HCT116 (cell line): ENCODE measurements at regions not wholly inside any gene's neighbourhood (a gene's known extent, or its start where the extent isn't known, plus 50 kb on each side); places are given as distances from the start of the nearest gene placed in this dataset.

ENCODE experiments used
- ATAC-seq: fragments of 200-7000 bp; cut with Tn5 transposase; 2 replicates; pipeline ENCODE4 v1.9.1; 2020; ENCODE audit warnings: mild to moderate bottlenecking, moderate library complexity
- BruUV-seq: library from RNA; stranded (reverse); fragments of 400-500 nt; replicated peaks from 2 replicates; lab custom pipeline; 2021; lab: Mats Ljungman, UMichigan
- CTCF ChIA-PET: fragments of 300-600 bp; sonication (Branson Sonifier 250); formaldehyde crosslinking; loops from one replicate; lab custom pipeline; 2021; ENCODE audit warnings: antibody characterized with exemption; lab: Charles Lee
- POLR2A ChIA-PET: fragments of 300-600, 350-600 bp; sonication (Branson Sonifier 250); formaldehyde crosslinking; loops from one replicate; lab custom pipeline; 2021; ENCODE audit warnings: antibody characterized with exemption; lab: Charles Lee
- RAD21 ChIA-PET, 2 experiments: fragments of 300-600 bp; sonication (Branson Sonifier 250); formaldehyde crosslinking; loops; one replicate each; lab custom pipeline; 2023; ENCODE audit warnings: low total read pairs in 2 of 2; ENCODE audit not compliant: uncharacterized antibody in 2 of 2, unreplicated experiment in 2 of 2, low non-redundant PET in 1 of 2; lab: Charles Lee
- DNase-seq: peaks from one replicate; pipeline ENCODE4 v3.0.0-alpha.2; 2010; ENCODE audit warnings: low read depth, low spot score
- H2AFZ ChIP-seq: fragments of 200-600 bp; shearing (Covaris generic), sonication (generic); 2 replicates; pipeline ENCODE4 v1.6.1; 2017; ENCODE audit warnings: low read depth, mixed run types, mixed read lengths, antibody characterized with exemption, low read length; ENCODE audit not compliant: poor library complexity, severe bottlenecking
- H3K27ac ChIP-seq: 2 replicates; pipeline ENCODE4 v1.5.1; 2012; ENCODE audit warnings: low read depth, low read length
- H3K27me3 ChIP-seq: fragments of 200-600 bp; sonication (generic); 2 replicates; pipeline ENCODE4 v1.6.1; 2016; ENCODE audit warnings: mixed run types, low read length, mixed read lengths; ENCODE audit not compliant: insufficient read depth
- H3K36me3 ChIP-seq, 2 experiments: fragments of 200-500 bp in 1 of 2; fragments of 200-600 bp in 1 of 2; sonication (Bioruptor generic) in 1 of 2; sonication (generic) in 1 of 2; 2 replicates each; pipeline versions ENCODE4 v1.5.1 to v1.6.1; 2014 to 2016; ENCODE audit warnings: low read length in 2 of 2, inconsistent platforms in 1 of 2, mixed read lengths in 1 of 2, mixed run types in 1 of 2; ENCODE audit not compliant: insufficient read depth in 2 of 2, control insufficient read depth in 1 of 2
- H3K4me1 ChIP-seq, 2 experiments: fragments of 200-600 bp in 1 of 2; sonication (generic) in 1 of 2; 2 replicates each; pipeline versions ENCODE4 v1.5.1 to v1.6.1; 2012 to 2017; ENCODE audit warnings: low read length in 2 of 2, inconsistent platforms in 1 of 2, mild to moderate bottlenecking in 1 of 2, mixed read lengths in 1 of 2, mixed run types in 1 of 2, moderate library complexity in 1 of 2; ENCODE audit not compliant: insufficient read depth in 2 of 2, control insufficient read depth in 1 of 2
- H3K4me2 ChIP-seq: fragments of 200-600 bp; sonication (generic); 2 replicates; pipeline ENCODE4 v1.6.1; 2017; ENCODE audit warnings: mixed run types, low read length, mixed read lengths
- H3K4me3 ChIP-seq, 2 experiments: fragments of 200-600 bp in 1 of 2; sonication (generic) in 1 of 2; replicated peaks in 1 of 2; 2 replicates each; pipeline ENCODE4 v1.5.1; 2011 to 2016; ENCODE audit warnings: low read length in 2 of 2, control low read depth in 1 of 2, low read depth in 1 of 2, mild to moderate bottlenecking in 1 of 2, mixed read lengths in 1 of 2, mixed run types in 1 of 2
- H3K79me2 ChIP-seq: fragments of 200-600 bp; sonication (generic); 2 replicates; pipeline ENCODE4 v1.6.1; 2017; ENCODE audit warnings: mild to moderate bottlenecking, mixed run types, low read length, moderate library complexity, mixed read lengths; ENCODE audit not compliant: insufficient read depth
- H3K9ac ChIP-seq: fragments of 200-600 bp; sonication (generic); 2 replicates; pipeline ENCODE4 v1.6.1; 2016; ENCODE audit warnings: low read length, mixed read lengths
- H3K9me2 ChIP-seq: fragments of 200-600 bp; sonication (generic), shearing (Covaris generic); 2 replicates; pipeline ENCODE4 v1.6.1; 2017; ENCODE audit warnings: mixed run types, mild to moderate bottlenecking, moderate library complexity; ENCODE audit not compliant: insufficient read depth
- H3K9me3 ChIP-seq, 2 experiments: fragments of 200-500 bp in 1 of 2; fragments of 200-600 bp in 1 of 2; sonication (Bioruptor generic) in 1 of 2; sonication (generic) in 1 of 2; 2 replicates each; pipeline ENCODE4 v1.6.1; 2014 to 2017; ENCODE audit warnings: low read length in 2 of 2, mixed read lengths in 2 of 2, inconsistent platforms in 1 of 2, low read depth in 1 of 2, mild to moderate bottlenecking in 1 of 2, mixed run types in 1 of 2, moderate library complexity in 1 of 2; ENCODE audit not compliant: control insufficient read depth in 1 of 2, insufficient read depth in 1 of 2
- H4K20me1 ChIP-seq: fragments of 200-600 bp; sonication (generic), shearing (Covaris generic); 2 replicates; pipeline ENCODE4 v1.6.1; 2017; ENCODE audit warnings: mixed run types, mild to moderate bottlenecking, moderate library complexity; ENCODE audit not compliant: insufficient read depth
- ATF3 ChIP-seq: IDR thresholded peaks from 2 replicates; pipeline ENCODE4 v1.6.1; 2012
- EGR1 ChIP-seq: IDR thresholded peaks from 2 replicates; pipeline ENCODE4 v1.6.1; 2012; ENCODE audit warnings: low read depth
- EZH2 ChIP-seq: fragments of 200-600 bp; sonication (generic); IDR thresholded peaks from 2 replicates; pipeline ENCODE4 v1.6.1; 2017; ENCODE audit warnings: antibody characterized with exemption, mixed run types
- EZH2phosphoT487 ChIP-seq: fragments of 200-600 bp; IDR thresholded peaks from 2 replicates; pipeline ENCODE4 v1.6.1; 2018; ENCODE audit warnings: antibody characterized with exemption, borderline replicate concordance
- FOSL1 ChIP-seq: IDR thresholded peaks from 2 replicates; pipeline ENCODE4 v1.6.1; 2012; ENCODE audit warnings: low read depth
- POLR2A ChIP-seq: IDR thresholded peaks from 2 replicates; pipeline ENCODE4 v1.7.0; 2011; ENCODE audit warnings: borderline replicate concordance; ENCODE audit not compliant: insufficient read depth, insufficient read length; ENCODE audit errors: extremely low read depth
- YY1 ChIP-seq: IDR thresholded peaks from 2 replicates; pipeline ENCODE4 v1.6.1; 2011; ENCODE audit warnings: low read length, low read depth, moderate library complexity, mild to moderate bottlenecking; ENCODE audit not compliant: insufficient replicate concordance; ENCODE audit errors: extremely low read depth
- ZFX ChIP-seq: fragments of 450-650 bp; IDR thresholded peaks from 2 replicates; pipeline ENCODE4 v1.6.1; 2017
- ZNF274 ChIP-seq: fragments of 200-500 bp; sonication (Bioruptor generic); IDR thresholded peaks from 2 replicates; pipeline ENCODE4 v1.6.1; 2014; ENCODE audit warnings: mild to moderate bottlenecking, low read depth, low read length, inconsistent platforms
- intact Hi-C: fragments of 100-400 bp; cut with micrococcal nuclease; formaldehyde crosslinking; loops from 2 replicates; pipeline ENCODE4 v1.10.0; 2022

DNA sequence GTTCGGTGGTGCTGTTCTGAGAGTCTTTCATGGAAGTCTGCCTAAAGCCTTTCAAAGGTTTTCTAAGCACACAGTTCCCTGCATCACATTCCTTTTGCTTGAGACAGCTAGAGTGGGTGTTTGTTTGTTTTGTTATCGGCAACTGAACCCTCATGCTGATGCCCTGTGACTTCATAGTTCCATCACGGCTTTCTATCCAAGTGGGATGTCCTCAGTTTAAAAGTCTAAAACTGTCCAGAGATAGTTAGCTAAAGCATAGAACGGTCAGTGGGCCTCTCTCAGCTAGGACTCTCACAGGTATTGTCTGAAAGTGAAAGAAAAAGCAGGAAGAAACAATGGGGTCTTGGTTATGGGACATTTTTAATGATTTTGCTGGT lies 337.3 kb downstream of the OSR1 start:
- H3K27ac ChIP-seq: no peak overlapping the region
- TF ChIP-seq ZNF274 (no peak), EGR1 (peak; percentile 66), YY1 (no peak), EZH2phosphoT487 (no peak), FOSL1 (no peak)
- H3K4me3 ChIP-seq: no peak overlapping the region
- ATAC-seq (peak; percentile 27; the same call in 1 of the 2 replicates), DNase-seq (peak; percentile 7)
- H4K20me1 ChIP-seq: no peaks in the 10 kb centered on the region
- RAD21 ChIA-PET: no interaction called here
- POLR2A ChIA-PET: no interaction called here
- peak overlapping the region; percentile 33; the same call in 1 of the 2 replicates for H3K4me2 ChIP-seq
- H2AFZ ChIP-seq: no peak overlapping the region
- no peaks in the 10 kb centered on the region for H3K79me2 ChIP-seq
- peaks cover 3 to 9% of the 10 kb centered on the region in 2 experiments; a peak in 2 of 4 replicates for H3K4me1 ChIP-seq
- H3K36me3 ChIP-seq: no peaks in the 10 kb centered on the region
- CTCF ChIA-PET: no interaction called here
- no peaks in the 10 kb centered on the region for H3K9me2 ChIP-seq
- no peaks in the 10 kb centered on the region for H3K9me3 ChIP-seq
- BruUV-seq: no TSS peak
- no peak overlapping the region for H3K9ac ChIP-seq
- H3K27me3 ChIP-seq: no peaks in the 10 kb centered on the region
- intact Hi-C loops: no loop called here

DNA sequence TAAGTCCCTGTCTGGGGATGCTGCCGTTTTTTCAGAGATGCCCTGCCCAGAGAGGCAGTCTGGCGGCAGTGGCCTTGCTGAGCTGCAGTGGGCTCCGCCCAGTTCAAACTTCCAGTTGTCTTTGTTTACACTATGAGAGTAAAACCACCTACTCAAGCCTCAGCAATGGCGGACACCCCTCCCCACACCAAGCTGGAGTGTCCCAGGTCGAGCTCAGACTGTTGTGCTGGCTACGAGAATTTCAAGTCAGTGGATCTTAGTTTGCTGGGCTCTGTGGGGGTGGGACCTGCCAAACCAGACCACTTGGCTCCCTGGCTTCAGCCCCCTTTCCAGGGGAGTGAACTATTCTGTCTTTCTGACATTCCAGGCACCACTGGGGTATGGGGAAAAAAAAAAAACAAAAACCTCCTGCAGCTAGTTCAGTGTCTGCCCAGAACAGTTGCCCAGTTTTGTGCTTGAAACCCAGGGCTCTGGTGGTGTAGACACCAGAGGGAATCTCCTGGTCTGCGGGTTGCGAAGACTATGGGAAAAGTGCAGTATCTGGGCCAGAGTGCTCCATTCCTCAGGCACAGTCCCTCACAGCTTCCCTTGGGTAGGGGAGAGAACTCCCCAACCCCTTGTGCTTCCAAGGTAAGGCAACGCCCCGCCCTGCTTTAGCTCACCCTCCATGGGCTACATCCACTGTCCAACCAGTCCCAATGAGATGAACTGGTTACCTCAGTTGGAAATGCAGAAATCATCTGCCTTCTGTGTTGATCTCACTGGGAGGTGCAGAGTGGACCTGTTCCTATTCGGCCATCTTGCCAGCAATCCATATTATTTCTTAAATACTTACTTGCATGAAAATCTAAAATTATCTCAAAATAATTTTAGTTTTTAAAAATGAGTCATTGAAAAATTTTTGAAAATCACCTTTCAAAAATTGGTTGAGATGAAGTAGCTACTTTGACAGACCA lies 338.0 kb downstream of the OSR1 start:
- ATAC-seq (no peak), DNase-seq (no peak)
- no TSS peak for BruUV-seq
- H3K9me2 ChIP-seq: no peaks in the 10 kb centered on the region
- H3K79me2 ChIP-seq: no peaks in the 10 kb centered on the region
- POLR2A ChIA-PET: no interaction called here
- H3K4me2 ChIP-seq: peak overlapping the region; percentile 33; the same call in 1 of the 2 replicates
- intact Hi-C loops: no loop called here
- H3K27me3 ChIP-seq: no peaks in the 10 kb centered on the region
- H3K36me3 ChIP-seq: no peaks in the 10 kb centered on the region
- no peak overlapping the region for H3K27ac ChIP-seq
- H3K9me3 ChIP-seq: no peaks in the 10 kb centered on the region
- no peak overlapping the region for H3K4me3 ChIP-seq
- no peak overlapping the region for H2AFZ ChIP-seq
- RAD21 ChIA-PET: no interaction called here
- peaks cover 3 to 9% of the 10 kb centered on the region in 2 experiments; a peak in 2 of 4 replicates for H3K4me1 ChIP-seq
- H4K20me1 ChIP-seq: no peaks in the 10 kb centered on the region
- CTCF ChIA-PET: no interaction called here
- no peak for TF ChIP-seq EZH2
- no peak for TF ChIP-seq POLR2A
- TF ChIP-seq ZFX: no peak
- no peak for TF ChIP-seq ATF3
- TF ChIP-seq YY1: no peak
- TF ChIP-seq EZH2phosphoT487: no peak
- no peak overlapping the region for H3K9ac ChIP-seq
